Muscle of back (tissue), 3 donors: ENCODE measurements at regions not wholly inside any gene's neighbourhood (a gene's known extent, or its start where the extent isn't known, plus 50 kb on each side); places are given as distances from the start of the nearest gene placed in this dataset.
"Not testable (repeated sequence)": the region's sequence is repeated elsewhere in the genome, so short reads cannot be mapped to it uniquely, and the experiment has no call there.

Experiments
- DNase-seq, 3 donors: peaks; one replicate each; pipeline versions ENCODE4 v3.0.0 to v3.0.0-alpha.2; 2013

- no peak for DNase-seq
Measured at GRCh38 chr4:178966644-178967043, 1524.4 kb upstream of the AGA start.

- DNase-seq: peak in 1 of 3 donors; percentile 8
Measured at GRCh38 chr4:178970433-178971140, 1528.3 kb upstream of the AGA start.

- no peak for DNase-seq
Measured at GRCh38 chr4:178976861-178977260, 1534.6 kb upstream of the AGA start.

- DNase-seq: no peak
Measured at GRCh38 chr4:178993306-178993705, 1551.1 kb upstream of the AGA start.

GRCh38 chr4:179001918-179002317 is 1559.7 kb upstream of the AGA start:
- no peak for DNase-seq

GRCh38 chr4:179007755-179008154 is 1565.5 kb upstream of the AGA start:
- DNase-seq: no peak

- DNase-seq: no peak
Measured at GRCh38 chr4:179017581-179017980, 1575.3 kb upstream of the AGA start.

- no peak for DNase-seq
Measured at GRCh38 chr4:179027569-179027968, 1585.3 kb upstream of the AGA start.

GRCh38 chr4:179028321-179028720 is 1586.1 kb upstream of the AGA start:
- no peak for DNase-seq

GRCh38 chr4:179029683-179030082 is 1587.4 kb upstream of the AGA start:
- no peak for DNase-seq

GRCh38 chr4:179040259-179040658 is 1598.0 kb upstream of the AGA start:
- no peak for DNase-seq

- DNase-seq: peak in 1 of 3 donors; percentile 2
Measured at GRCh38 chr4:179048839-179049453, 1606.7 kb upstream of the AGA start.

- DNase-seq: no peak
Measured at GRCh38 chr4:179051206-179051605, 1609.0 kb upstream of the AGA start.

GRCh38 chr4:179059396-179059795 is 1617.2 kb upstream of the AGA start:
- DNase-seq: no peak

- not testable (repeated sequence) for DNase-seq
Measured at GRCh38 chr4:179066254-179066653, 1624.0 kb upstream of the AGA start.

GRCh38 chr4:179071131-179071530 is 1628.9 kb upstream of the AGA start:
- no peak for DNase-seq

- DNase-seq: no peak
Measured at GRCh38 chr4:179076865-179077264, 1634.6 kb upstream of the AGA start.

GRCh38 chr4:179095585-179096221 is 1653.5 kb upstream of the AGA start:
- DNase-seq: peak; percentile 30 to 48 (median 31)

GRCh38 chr4:179097741-179098140 is 1655.5 kb upstream of the AGA start:
- DNase-seq: peak; percentile 3 to 25 (median 19)

GRCh38 chr4:179110356-179110755 is 1668.1 kb upstream of the AGA start:
- DNase-seq: peak in 1 of 3 donors; percentile 76

- no peak for DNase-seq
Measured at GRCh38 chr4:179110816-179111215, 1668.6 kb upstream of the AGA start.

GRCh38 chr4:179112441-179113170 is 1670.4 kb upstream of the AGA start:
- DNase-seq: no peak
